Liver (tissue), 8 donors: ENCODE measurements at regions not wholly inside any gene's neighbourhood (a gene's known extent, or its start where the extent isn't known, plus 50 kb on each side); places are given as distances from the start of the nearest gene placed in this dataset.

Source experiments
- DNase-seq: peaks from one replicate; pipeline ENCODE4 v3.0.0-alpha.2; 2017; ENCODE audit warnings: low spot score
- H3K27ac ChIP-seq, 2 donors: one replicate each; pipeline ENCODE4 v1.7.0; 2013; ENCODE audit warnings: inconsistent platforms in 2 of 2, low read length in 2 of 2, control low read depth in 1 of 2, low read depth in 1 of 2, mild to moderate bottlenecking in 1 of 2
- H3K27me3 ChIP-seq, 4 donors: one replicate each; pipeline versions ENCODE4 v1.6.1 to v1.7.0; 2013; ENCODE audit warnings: low read length in 3 of 4, inconsistent platforms in 1 of 4, mild to moderate bottlenecking in 1 of 4, moderate library complexity in 1 of 4; ENCODE audit not compliant: control insufficient read depth in 4 of 4, insufficient read depth in 4 of 4
- H3K36me3 ChIP-seq, 4 donors: one replicate each; pipeline versions ENCODE4 v1.6.1 to v1.7.0; 2013; ENCODE audit warnings: low read length in 3 of 4, mild to moderate bottlenecking in 3 of 4, low read depth in 1 of 4, moderate library complexity in 1 of 4; ENCODE audit not compliant: control insufficient read depth in 4 of 4, insufficient read depth in 3 of 4
- H3K4me1 ChIP-seq, 4 donors: one replicate each; pipeline versions ENCODE4 v1.6.1 to v1.7.0; 2013; ENCODE audit warnings: low read length in 3 of 4, mild to moderate bottlenecking in 3 of 4, moderate library complexity in 1 of 4; ENCODE audit not compliant: control insufficient read depth in 4 of 4, insufficient read depth in 4 of 4
- H3K4me3 ChIP-seq, 3 donors: one replicate each; pipeline versions ENCODE4 v1.6.1 to v1.7.0; 2013; ENCODE audit warnings: low read length in 3 of 3, control low read depth in 1 of 3, low read depth in 1 of 3, mild to moderate bottlenecking in 1 of 3
- H3K9ac ChIP-seq, 2 donors: one replicate each; pipeline ENCODE4 v1.7.0; 2013; ENCODE audit warnings: low read length in 2 of 2, mild to moderate bottlenecking in 2 of 2, moderate library complexity in 2 of 2, control low read depth in 1 of 2, low read depth in 1 of 2
- H3K9me3 ChIP-seq, 4 donors: one replicate each; pipeline versions ENCODE4 v1.6.1 to v1.7.0; 2013; ENCODE audit warnings: low read length in 3 of 4; ENCODE audit not compliant: control insufficient read depth in 4 of 4
- EGR1 ChIP-seq, 2 donors: IDR thresholded peaks; 2 replicates each; pipeline ENCODE4 v1.6.1; 2016 to 2018; ENCODE audit warnings: antibody characterized with exemption in 2 of 2, low read depth in 2 of 2
- FOXA1 ChIP-seq: IDR thresholded peaks from 2 replicates; pipeline ENCODE4 v1.6.1; 2016; ENCODE audit warnings: antibody characterized with exemption
- FOXA2 ChIP-seq: IDR thresholded peaks from 2 replicates; pipeline ENCODE4 v1.6.1; 2016; ENCODE audit warnings: antibody characterized with exemption
- GABPA ChIP-seq, 2 donors: IDR thresholded peaks in 1 of 2; conservative IDR thresholded peaks in 1 of 2; 2 replicates each; pipeline ENCODE4 v1.6.1; 2016; ENCODE audit warnings: antibody characterized with exemption in 2 of 2, mild to moderate bottlenecking in 1 of 2, moderate library complexity in 1 of 2
- HNF4A ChIP-seq, 2 donors: conservative IDR thresholded peaks; 2 replicates each; pipeline ENCODE4 v1.6.1; 2016; ENCODE audit warnings: antibody characterized with exemption in 2 of 2, mild to moderate bottlenecking in 2 of 2
- HNF4G ChIP-seq: IDR thresholded peaks from 2 replicates; pipeline ENCODE4 v1.6.1; 2016; ENCODE audit warnings: antibody characterized with exemption
- NR2F2 ChIP-seq: IDR thresholded peaks from 2 replicates; pipeline ENCODE4 v1.6.1; 2016; ENCODE audit warnings: antibody characterized with exemption
- RAD21 ChIP-seq, 2 donors: IDR thresholded peaks; 2 replicates each; pipeline ENCODE4 v1.6.1; 2016; ENCODE audit warnings: antibody characterized with exemption in 2 of 2, mild to moderate bottlenecking in 2 of 2
- REST ChIP-seq: IDR thresholded peaks from 2 replicates; pipeline ENCODE4 v1.6.1; 2016; ENCODE audit warnings: antibody characterized with exemption, mild to moderate bottlenecking
- RXRA ChIP-seq, 2 donors: IDR thresholded peaks; 2 replicates each; pipeline ENCODE4 v1.6.1; 2017 to 2018; ENCODE audit warnings: antibody characterized with exemption in 2 of 2, mild to moderate bottlenecking in 1 of 2
- SP1 ChIP-seq: IDR thresholded peaks from 2 replicates; pipeline ENCODE4 v1.6.1; 2018; ENCODE audit warnings: antibody characterized with exemption, mild to moderate bottlenecking
- TAF1 ChIP-seq: conservative IDR thresholded peaks from 2 replicates; pipeline ENCODE4 v1.6.1; 2016; ENCODE audit warnings: antibody characterized with exemption, mild to moderate bottlenecking
- YY1 ChIP-seq: IDR thresholded peaks from 2 replicates; pipeline ENCODE4 v1.6.1; 2016; ENCODE audit warnings: antibody characterized with exemption, mild to moderate bottlenecking
- WGBS: extraction: QIAGEN DNeasy Blood & Tissue Kit; methylation state at CpG from one replicate; pipeline ENCODE4 v1.1.7; 2013; 5-methylcytosine and 5-hydroxymethylcytosine counted together
- TF ChIP-seq, protein P1 (sequence below): IDR thresholded peaks from 2 replicates; pipeline ENCODE4 v1.6.1; 2016; ENCODE audit warnings: antibody characterized with exemption
- TF ChIP-seq, protein P2 (sequence below): IDR thresholded peaks from 2 replicates; pipeline ENCODE4 v1.6.1; 2016; ENCODE audit warnings: antibody characterized with exemption
- TF ChIP-seq, protein P3 (sequence below): IDR thresholded peaks from 2 replicates; pipeline ENCODE4 v1.6.1; 2016; ENCODE audit warnings: antibody characterized with exemption
- TF ChIP-seq, protein P4 (sequence below): fragments of 150-350 bp; IDR thresholded peaks from 2 replicates; pipeline ENCODE4 v1.5.1; 2017; ENCODE audit warnings: improper control_type of control experiment, low read depth, low read length; ENCODE audit not compliant: missing input control
- donor health status: healthy.
- donor health status: healthy.
- donor health status: healthy.
- donor health status: healthy.
- donor health status: healthy.

- Histone ChIP-seq H3K9ac (no peak overlapping the region), H3K27ac (no peak overlapping the region), H3K4me3 (no peak overlapping the region), H3K4me1 (no peaks in the 10 kb centered on the region), H3K9me3 (no peaks in the 10 kb centered on the region), H3K27me3 (peaks cover 0 to 4% (median 0%) of the 10 kb centered on the region in 4 donors), H3K36me3 (no peaks in the 10 kb centered on the region)
- TF ChIP-seq, protein P1, sequence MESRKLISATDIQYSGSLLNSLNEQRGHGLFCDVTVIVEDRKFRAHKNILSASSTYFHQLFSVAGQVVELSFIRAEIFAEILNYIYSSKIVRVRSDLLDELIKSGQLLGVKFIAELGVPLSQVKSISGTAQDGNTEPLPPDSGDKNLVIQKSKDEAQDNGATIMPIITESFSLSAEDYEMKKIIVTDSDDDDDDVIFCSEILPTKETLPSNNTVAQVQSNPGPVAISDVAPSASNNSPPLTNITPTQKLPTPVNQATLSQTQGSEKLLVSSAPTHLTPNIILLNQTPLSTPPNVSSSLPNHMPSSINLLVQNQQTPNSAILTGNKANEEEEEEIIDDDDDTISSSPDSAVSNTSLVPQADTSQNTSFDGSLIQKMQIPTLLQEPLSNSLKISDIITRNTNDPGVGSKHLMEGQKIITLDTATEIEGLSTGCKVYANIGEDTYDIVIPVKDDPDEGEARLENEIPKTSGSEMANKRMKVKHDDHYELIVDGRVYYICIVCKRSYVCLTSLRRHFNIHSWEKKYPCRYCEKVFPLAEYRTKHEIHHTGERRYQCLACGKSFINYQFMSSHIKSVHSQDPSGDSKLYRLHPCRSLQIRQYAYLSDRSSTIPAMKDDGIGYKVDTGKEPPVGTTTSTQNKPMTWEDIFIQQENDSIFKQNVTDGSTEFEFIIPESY: no peak
- TF ChIP-seq, protein P2, sequence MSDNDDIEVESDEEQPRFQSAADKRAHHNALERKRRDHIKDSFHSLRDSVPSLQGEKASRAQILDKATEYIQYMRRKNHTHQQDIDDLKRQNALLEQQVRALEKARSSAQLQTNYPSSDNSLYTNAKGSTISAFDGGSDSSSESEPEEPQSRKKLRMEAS: no peak
- TF ChIP-seq, protein P3, sequence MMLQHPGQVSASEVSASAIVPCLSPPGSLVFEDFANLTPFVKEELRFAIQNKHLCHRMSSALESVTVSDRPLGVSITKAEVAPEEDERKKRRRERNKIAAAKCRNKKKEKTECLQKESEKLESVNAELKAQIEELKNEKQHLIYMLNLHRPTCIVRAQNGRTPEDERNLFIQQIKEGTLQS: no peak
- TF ChIP-seq HNF4A (conservative IDR thresholded peaks at IDR 0.05): no peak
- no peak for TF ChIP-seq SP1
- no peak for DNase-seq
- 66% methylated on average over 15 of the region's 15 CpGs for WGBS
Observed at GRCh38 chr2:236317938-236318396, 53.8 kb upstream of the ASB18 start.

GRCh38 chr2:236318401-236318800, 54.2 kb upstream of the ASB18 start:
- Histone ChIP-seq H3K36me3 (no peaks in the 10 kb centered on the region), H3K9me3 (no peaks in the 10 kb centered on the region), H3K27ac (no peak overlapping the region), H3K4me1 (no peaks in the 10 kb centered on the region), H3K9ac (no peak overlapping the region), H3K4me3 (no peak overlapping the region), H3K27me3 (peaks cover 0 to 4% (median 1%) of the 10 kb centered on the region in 4 donors)
- DNase-seq: peak; percentile 9
- 84% methylated on average over 5 of the region's 5 CpGs for WGBS
- TF ChIP-seq EGR1 (IDR thresholded peaks at IDR 0.05; ENCODE audit: low read depth in 2 of 2) (no peak), SP1 (no peak), RXRA (IDR thresholded peaks at IDR 0.05) (no peak), GABPA (IDR thresholded peaks at IDR 0.05 in 1 of 2, conservative IDR thresholded peaks at IDR 0.05 in 1 of 2) (no peak), REST (no peak), HNF4A (conservative IDR thresholded peaks at IDR 0.05) (no peak), YY1 (no peak), FOXA2 (no peak), TAF1 (no peak), FOXA1 (no peak), RAD21 (IDR thresholded peaks at IDR 0.05) (no peak), HNF4G (no peak), NR2F2 (no peak)
- TF ChIP-seq, protein P3: no peak
- TF ChIP-seq, protein P4, sequence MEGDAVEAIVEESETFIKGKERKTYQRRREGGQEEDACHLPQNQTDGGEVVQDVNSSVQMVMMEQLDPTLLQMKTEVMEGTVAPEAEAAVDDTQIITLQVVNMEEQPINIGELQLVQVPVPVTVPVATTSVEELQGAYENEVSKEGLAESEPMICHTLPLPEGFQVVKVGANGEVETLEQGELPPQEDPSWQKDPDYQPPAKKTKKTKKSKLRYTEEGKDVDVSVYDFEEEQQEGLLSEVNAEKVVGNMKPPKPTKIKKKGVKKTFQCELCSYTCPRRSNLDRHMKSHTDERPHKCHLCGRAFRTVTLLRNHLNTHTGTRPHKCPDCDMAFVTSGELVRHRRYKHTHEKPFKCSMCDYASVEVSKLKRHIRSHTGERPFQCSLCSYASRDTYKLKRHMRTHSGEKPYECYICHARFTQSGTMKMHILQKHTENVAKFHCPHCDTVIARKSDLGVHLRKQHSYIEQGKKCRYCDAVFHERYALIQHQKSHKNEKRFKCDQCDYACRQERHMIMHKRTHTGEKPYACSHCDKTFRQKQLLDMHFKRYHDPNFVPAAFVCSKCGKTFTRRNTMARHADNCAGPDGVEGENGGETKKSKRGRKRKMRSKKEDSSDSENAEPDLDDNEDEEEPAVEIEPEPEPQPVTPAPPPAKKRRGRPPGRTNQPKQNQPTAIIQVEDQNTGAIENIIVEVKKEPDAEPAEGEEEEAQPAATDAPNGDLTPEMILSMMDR: no peak
- TF ChIP-seq, protein P1: no peak
- TF ChIP-seq, protein P2: no peak
